Keratinocyte (primary cell): ENCODE measurements at regions not wholly inside any gene's neighbourhood (a gene's known extent, or its start where the extent isn't known, plus 50 kb on each side); places are given as distances from the start of the nearest gene placed in this dataset.

Source experiments
- DNase-seq: peaks from one replicate; pipeline ENCODE4 v3.0.0-alpha.2; 2011; ENCODE audit warnings: low read depth, missing footprints, low spot score
- FAIRE-seq: peaks from 2 replicates; lab custom pipeline; 2011; peaks lifted over from hg19 to GRCh38; lab: Jason Lieb, UNC
- H2AFZ ChIP-seq: 2 replicates; pipeline ENCODE4 v1.6.0; 2012; ENCODE audit warnings: low read length, control low read depth, inconsistent platforms; ENCODE audit not compliant: control insufficient read depth
- H3K27ac ChIP-seq: 2 replicates; pipeline ENCODE4 v1.5.1; 2011; ENCODE audit warnings: low read length; ENCODE audit not compliant: control insufficient read depth, insufficient read depth
- H3K27me3 ChIP-seq: 3 replicates; pipeline ENCODE4 v1.6.0; 2011; ENCODE audit warnings: low read length; ENCODE audit not compliant: control insufficient read depth, insufficient read depth; ENCODE audit errors: extremely low read depth
- H3K36me3 ChIP-seq, 2 experiments: 2 replicates in 1 of 2; 3 replicates in 1 of 2; pipeline ENCODE4 v1.5.1; 2011; ENCODE audit warnings: low read length in 2 of 2, mild to moderate bottlenecking in 1 of 2; ENCODE audit not compliant: control insufficient read depth in 2 of 2, insufficient read depth in 2 of 2; ENCODE audit errors: extremely low read depth in 1 of 2
- H3K4me1 ChIP-seq: 3 replicates; pipeline ENCODE4 v1.5.1; 2011; ENCODE audit warnings: low read length; ENCODE audit not compliant: control insufficient read depth, insufficient read depth; ENCODE audit errors: extremely low read depth
- H3K4me2 ChIP-seq: 3 replicates; pipeline ENCODE4 v1.6.0; 2011; ENCODE audit warnings: low read depth, low read length; ENCODE audit not compliant: control insufficient read depth, insufficient read depth; ENCODE audit errors: extremely low read depth
- H3K4me3 ChIP-seq, 3 experiments: fragments of 200-600 bp in 1 of 3; sonication (generic) in 1 of 3; 2 replicates in 2 of 3; 3 replicates in 1 of 3; pipeline ENCODE4 v1.5.1; 2011 to 2016; ENCODE audit warnings: low read length in 3 of 3, mild to moderate bottlenecking in 3 of 3, control low read depth in 2 of 3, inconsistent platforms in 1 of 3, low read depth in 1 of 3, mixed read lengths in 1 of 3, mixed run types in 1 of 3, moderate library complexity in 1 of 3; ENCODE audit not compliant: control insufficient read depth in 2 of 3, insufficient read depth in 2 of 3; ENCODE audit errors: extremely low read depth in 1 of 3
- H3K79me2 ChIP-seq: 2 replicates; pipeline ENCODE4 v1.6.0; 2012; ENCODE audit warnings: low read length; ENCODE audit not compliant: control insufficient read depth, insufficient read depth
- H3K9ac ChIP-seq: 3 replicates; pipeline ENCODE4 v1.6.0; 2011; ENCODE audit warnings: low read length; ENCODE audit not compliant: control insufficient read depth, insufficient read depth; ENCODE audit errors: extremely low read depth
- H3K9me1 ChIP-seq: 3 replicates; pipeline ENCODE4 v1.6.0; 2011; ENCODE audit warnings: low read length; ENCODE audit not compliant: control insufficient read depth, insufficient read depth; ENCODE audit errors: extremely low read depth
- H3K9me3 ChIP-seq: 2 replicates; pipeline ENCODE4 v1.5.1; 2012; ENCODE audit warnings: low read depth, low read length; ENCODE audit not compliant: control insufficient read depth
- H4K20me1 ChIP-seq: 3 replicates; pipeline ENCODE4 v1.6.0; 2011; ENCODE audit warnings: low read length; ENCODE audit not compliant: control insufficient read depth, insufficient read depth; ENCODE audit errors: extremely low read depth
- CTCF ChIP-seq, 3 experiments: IDR thresholded peaks in 1 of 3; conservative IDR thresholded peaks in 1 of 3; optimal IDR thresholded peaks in 1 of 3; 2 replicates in 2 of 3; 3 replicates in 1 of 3; pipeline versions ENCODE3 to v1.5.1; 2011; ENCODE audit warnings: low read length in 3 of 3, mild to moderate bottlenecking in 3 of 3, moderate library complexity in 2 of 3, control low read depth in 1 of 3, inconsistent platforms in 1 of 3; ENCODE audit not compliant: insufficient read depth in 2 of 3; ENCODE audit errors: extremely low read depth in 1 of 3
- EZH2 ChIP-seq: IDR thresholded peaks from one replicate; pipeline ENCODE4 v1.6.1; 2012; ENCODE audit warnings: inconsistent platforms, mild to moderate bottlenecking, low read length, moderate library complexity
- dilution Hi-C: fragments of 300-500 bp; cut with MboI; formaldehyde crosslinking; loops from one replicate; pipeline ENCODE4 v1.7.0; 2020; ENCODE audit warnings: low sequenced_read_pairs; ENCODE audit not compliant: extremely low pct_ligation_motif_present

- Histone ChIP-seq H2AFZ (no peak overlapping the region), H3K27ac (no peak overlapping the region), H3K4me1 (peaks cover 21% of the 10 kb centered on the region), H3K4me2 (no peak overlapping the region), H3K9ac (no peak overlapping the region), H3K4me3 (no peak overlapping the region), H3K79me2 (no peaks in the 10 kb centered on the region), H3K9me3 (no peaks in the 10 kb centered on the region), H3K9me1 (no peaks in the 10 kb centered on the region), H3K27me3 (no peaks in the 10 kb centered on the region), H3K36me3 (no peaks in the 10 kb centered on the region), H4K20me1 (no peaks in the 10 kb centered on the region)
- no peak for FAIRE-seq
- no peak for DNase-seq
- TF ChIP-seq EZH2 (no peak), CTCF (optimal IDR thresholded peaks at IDR 0.05 in 1 of 3, IDR thresholded peaks at IDR 0.05 in 1 of 3, conservative IDR thresholded peaks at IDR 0.05 in 1 of 3; ENCODE audit: extremely low read depth in 1 of 3, insufficient read depth in 2 of 3, low read length in 3 of 3) (no peak)
- dilution Hi-C loops, result no loop called here
These were observed 856.1 kb downstream of the USP25 start for GRCh38 chr21:16585896-16586295.

- no peaks in the 10 kb centered on the region for H3K79me2 ChIP-seq
- H3K36me3 ChIP-seq, result no peaks in the 10 kb centered on the region
- H3K4me3 ChIP-seq, result peak overlapping the region; percentile 0 to 64 (median 53)
- FAIRE-seq (peak; percentile 92), DNase-seq (no peak)
- peak overlapping the region; percentile 91 for H3K27ac ChIP-seq
- peak overlapping the region; percentile 95 for H2AFZ ChIP-seq
- H3K4me2 ChIP-seq, result peak overlapping the region; percentile 98
- no peaks in the 10 kb centered on the region for H3K9me3 ChIP-seq
- peaks cover 21% of the 10 kb centered on the region for H3K4me1 ChIP-seq
- dilution Hi-C loops, result no loop called here
- TF ChIP-seq CTCF (optimal IDR thresholded peaks at IDR 0.05 in 1 of 3, IDR thresholded peaks at IDR 0.05 in 1 of 3, conservative IDR thresholded peaks at IDR 0.05 in 1 of 3; ENCODE audit: extremely low read depth in 1 of 3, insufficient read depth in 2 of 3, low read length in 3 of 3) (no peak), EZH2 (no peak)
- H3K27me3 ChIP-seq, result no peaks in the 10 kb centered on the region
- H3K9ac ChIP-seq, result peak overlapping the region; percentile 68
- no peaks in the 10 kb centered on the region for H4K20me1 ChIP-seq
- H3K9me1 ChIP-seq, result no peaks in the 10 kb centered on the region
These were observed 857.4 kb downstream of the USP25 start for GRCh38 chr21:16587141-16587581.
